ENCODE measurements at regions not wholly inside any gene's neighbourhood (a gene's known extent, or its start where the extent isn't known, plus 50 kb on each side); places are given as distances from the start of the nearest gene placed in this dataset.

DNA sequence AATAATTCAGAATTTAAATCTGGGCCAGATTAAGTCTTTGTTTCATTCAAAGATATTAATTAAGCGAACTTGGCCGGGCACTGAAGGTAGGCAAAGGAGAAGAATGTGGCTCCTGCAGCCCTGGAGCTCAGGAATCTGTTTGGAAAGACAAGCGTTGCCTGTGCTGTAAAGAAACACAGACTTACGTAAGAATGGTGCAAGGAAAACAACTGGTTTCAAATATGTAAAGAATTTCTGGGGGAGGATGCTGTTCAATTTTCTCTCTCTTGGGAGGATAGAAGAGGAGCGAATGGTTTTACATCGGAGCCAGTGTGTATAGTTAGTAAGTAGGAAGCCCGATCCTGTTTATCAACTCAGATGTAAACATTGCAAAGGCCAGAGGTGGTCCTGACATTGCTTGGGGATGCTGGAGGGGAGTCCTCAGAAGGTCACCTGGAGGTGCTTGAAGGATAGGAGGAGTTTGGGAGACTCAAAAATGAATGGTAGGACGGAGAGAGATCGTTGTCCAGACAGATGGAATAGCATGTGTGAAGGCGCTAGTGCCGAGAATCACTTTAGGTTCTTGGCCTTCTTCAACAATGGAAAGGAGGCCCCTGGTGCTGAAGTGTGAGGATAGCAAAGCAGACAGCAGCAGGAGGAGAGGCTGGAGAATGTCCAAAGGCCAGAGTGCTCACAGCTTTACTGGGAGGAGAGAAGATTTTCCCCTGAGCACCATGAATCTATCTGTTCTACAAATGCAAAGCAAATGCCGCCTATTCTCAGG is 456.1 kb downstream of the LPIN1 start:
- TF ChIP-seq, protein P1, sequence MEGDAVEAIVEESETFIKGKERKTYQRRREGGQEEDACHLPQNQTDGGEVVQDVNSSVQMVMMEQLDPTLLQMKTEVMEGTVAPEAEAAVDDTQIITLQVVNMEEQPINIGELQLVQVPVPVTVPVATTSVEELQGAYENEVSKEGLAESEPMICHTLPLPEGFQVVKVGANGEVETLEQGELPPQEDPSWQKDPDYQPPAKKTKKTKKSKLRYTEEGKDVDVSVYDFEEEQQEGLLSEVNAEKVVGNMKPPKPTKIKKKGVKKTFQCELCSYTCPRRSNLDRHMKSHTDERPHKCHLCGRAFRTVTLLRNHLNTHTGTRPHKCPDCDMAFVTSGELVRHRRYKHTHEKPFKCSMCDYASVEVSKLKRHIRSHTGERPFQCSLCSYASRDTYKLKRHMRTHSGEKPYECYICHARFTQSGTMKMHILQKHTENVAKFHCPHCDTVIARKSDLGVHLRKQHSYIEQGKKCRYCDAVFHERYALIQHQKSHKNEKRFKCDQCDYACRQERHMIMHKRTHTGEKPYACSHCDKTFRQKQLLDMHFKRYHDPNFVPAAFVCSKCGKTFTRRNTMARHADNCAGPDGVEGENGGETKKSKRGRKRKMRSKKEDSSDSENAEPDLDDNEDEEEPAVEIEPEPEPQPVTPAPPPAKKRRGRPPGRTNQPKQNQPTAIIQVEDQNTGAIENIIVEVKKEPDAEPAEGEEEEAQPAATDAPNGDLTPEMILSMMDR (IDR thresholded peaks at IDR 0.05): no peak
- no peak for TF ChIP-seq EZH2 (IDR thresholded peaks at IDR 0.05)
- no peak for TF ChIP-seq EZH2phosphoT487 (IDR thresholded peaks at IDR 0.05)
